ENCODE measurements at regions not wholly inside any gene's neighbourhood (a gene's known extent, or its start where the extent isn't known, plus 50 kb on each side); places are given as distances from the start of the nearest gene placed in this dataset.

DNA sequence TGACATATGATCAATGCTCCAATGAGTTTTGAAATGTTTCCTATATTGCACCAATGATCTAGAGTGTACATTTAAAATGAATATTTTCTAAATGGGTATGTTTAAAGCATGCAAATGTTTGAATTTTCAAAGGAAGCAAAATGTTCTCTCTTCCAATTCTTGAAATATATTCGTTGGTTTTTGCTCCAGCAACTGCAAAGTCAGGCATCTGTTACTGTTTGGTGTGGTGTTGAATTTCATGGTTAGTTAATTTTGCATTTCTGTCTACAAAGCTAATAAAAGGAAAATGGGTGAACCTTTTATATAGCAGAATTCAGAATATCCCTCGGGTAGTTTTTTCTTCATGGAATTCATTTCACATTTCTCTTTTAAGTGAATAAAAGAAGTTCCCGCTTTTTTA lies 1018.3 kb downstream of the GRIK2 start:
- no peak for TF ChIP-seq CTCF (IDR thresholded peaks at IDR 0.05; ENCODE audit: low read depth, low read length)

DNA sequence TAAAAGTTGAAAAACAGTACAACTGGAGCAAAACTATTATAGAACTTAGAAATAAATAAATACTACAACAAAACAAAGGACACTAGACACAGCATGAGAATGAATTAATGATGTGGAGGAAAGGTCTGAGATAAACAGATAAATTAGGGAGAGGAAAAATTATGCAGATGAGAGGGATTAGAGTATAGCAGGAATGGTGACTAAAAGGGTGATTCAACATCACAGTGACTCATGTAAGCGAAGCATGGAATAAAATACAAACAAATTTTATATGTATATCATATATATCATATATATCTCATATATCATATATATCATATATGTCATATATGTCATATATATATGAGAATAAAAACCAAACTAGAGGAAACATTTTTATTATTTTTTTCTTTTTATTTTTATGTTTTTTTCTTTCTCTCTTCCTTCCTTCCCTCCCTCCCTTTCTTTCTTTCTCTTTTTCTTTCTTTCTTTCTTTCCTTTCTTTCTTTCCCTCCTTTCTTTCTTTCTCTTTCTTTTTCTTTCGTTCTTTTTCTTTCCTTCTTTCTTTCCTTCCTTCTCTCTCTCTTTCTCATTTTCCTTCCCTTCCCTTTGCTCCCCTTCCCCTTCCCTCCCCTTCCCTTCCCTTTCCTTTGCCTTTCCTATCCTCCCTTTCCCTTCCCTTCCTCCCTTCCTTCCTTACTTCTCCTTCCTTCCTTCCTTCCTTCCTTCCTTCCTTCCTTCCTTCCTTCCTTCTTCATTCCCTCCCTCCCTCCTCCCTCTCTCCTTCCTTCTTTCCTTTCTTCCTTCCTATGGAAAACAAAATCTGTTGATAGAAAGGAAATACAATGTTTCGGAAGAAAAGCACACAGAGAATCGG lies 1014.6 kb downstream of the GRIK2 start:
- H3K4me3 ChIP-seq (ENCODE audit: low read depth, low read length) = no peak overlapping the region
- no peak for TF ChIP-seq CTCF (IDR thresholded peaks at IDR 0.05; ENCODE audit: low read depth, low read length)

More for the DNA sequence above, 1018.3 kb downstream of the GRIK2 start:
- no peak overlapping the region for H3K4me3 ChIP-seq (ENCODE audit: low read depth, low read length)

- no peak for TF ChIP-seq CTCF (IDR thresholded peaks at IDR 0.05; ENCODE audit: low read depth, low read length)
- H3K4me3 ChIP-seq (ENCODE audit: low read depth, low read length) = no peak overlapping the region
These were observed 1012.4 kb downstream of the GRIK2 start for GRCh38 chr6:102405860-102406259.

DNA sequence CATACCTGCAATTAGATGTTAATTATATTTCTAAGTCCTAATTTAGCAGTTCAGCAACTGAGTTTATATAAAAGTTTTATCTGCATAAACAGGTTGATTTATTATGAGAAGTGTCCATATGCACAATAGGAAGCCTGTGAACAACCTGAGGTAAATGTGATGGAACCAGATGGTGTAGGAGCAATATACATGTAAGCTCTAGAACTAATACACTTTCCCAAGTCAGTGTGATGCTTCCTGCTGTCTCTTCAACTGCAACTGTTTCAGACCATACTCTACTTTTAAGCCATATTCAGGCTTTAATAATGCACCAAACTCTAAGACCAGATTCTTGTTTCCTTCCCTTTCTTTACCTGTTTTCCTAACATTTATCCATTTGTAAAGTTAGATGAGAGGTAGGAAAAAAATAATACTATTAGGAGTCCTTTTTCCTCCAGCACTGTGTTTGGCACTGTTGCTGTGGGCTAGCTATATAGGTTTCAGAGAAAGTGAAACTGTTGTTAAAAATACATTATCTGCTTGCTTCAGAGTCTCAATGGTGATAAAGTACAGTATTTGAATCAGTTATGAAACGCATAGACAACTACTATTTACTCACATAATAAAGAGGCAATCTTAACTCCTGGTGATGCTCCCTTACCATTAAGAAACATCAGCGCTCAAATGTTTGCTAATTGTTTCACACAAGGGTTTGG lies 1009.3 kb downstream of the GRIK2 start:
- no peak for TF ChIP-seq CTCF (IDR thresholded peaks at IDR 0.05; ENCODE audit: low read depth, low read length)

DNA sequence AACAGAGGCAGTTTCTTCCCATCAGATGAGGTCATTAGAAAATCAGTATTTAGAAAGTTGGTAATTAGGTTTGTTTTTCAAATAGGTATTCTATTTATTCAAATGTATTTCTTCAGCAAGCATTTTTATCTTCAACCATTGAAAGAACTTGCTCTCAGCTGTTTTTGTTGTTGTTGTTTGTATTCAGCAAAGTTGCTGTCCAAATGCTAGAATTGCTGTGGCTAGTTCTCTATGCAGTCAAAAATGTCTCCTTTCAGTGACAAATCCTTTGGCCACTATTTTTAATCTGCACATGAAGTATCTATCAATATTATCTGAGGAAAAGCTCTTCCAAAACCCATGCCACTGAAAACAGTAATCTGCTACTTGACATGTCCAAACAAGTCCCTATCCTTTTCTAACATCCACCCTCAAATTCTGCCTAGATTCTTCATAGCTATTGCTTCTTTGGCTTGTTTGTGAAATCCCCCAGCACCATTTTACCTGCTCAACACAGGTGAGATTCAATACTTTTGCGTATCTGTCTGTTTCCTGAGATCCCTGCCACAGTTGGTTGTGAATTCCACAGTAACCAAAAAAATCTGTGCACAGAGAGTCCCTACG lies 1005.4 kb downstream of the GRIK2 start:
- no peak for TF ChIP-seq CTCF (IDR thresholded peaks at IDR 0.05; ENCODE audit: low read depth, low read length)
- H3K4me3 ChIP-seq (ENCODE audit: low read depth, low read length) = no peak overlapping the region

More for the DNA sequence above, 1009.3 kb downstream of the GRIK2 start:
- H3K4me3 ChIP-seq (ENCODE audit: low read depth, low read length) = no peak overlapping the region

- no peak overlapping the region for H3K4me3 ChIP-seq (ENCODE audit: low read depth, low read length)
These were observed 997.0 kb downstream of the GRIK2 start for GRCh38 chr6:102390541-102390940.

More at GRCh38 chr6:102390541-102390940, 997.0 kb downstream of the GRIK2 start:
- TF ChIP-seq CTCF (IDR thresholded peaks at IDR 0.05; ENCODE audit: low read depth, low read length) = no peak
